Stimulated activated CD4-positive, alpha-beta T cell treated with anti-CD3 and anti-CD28 coated beads, Interleukin-12 subunit alpha, Interleukin-12 subunit beta, amount 100 ng/mL, for 4 hours (primary cell): ENCODE measurements at regions not wholly inside any gene's neighbourhood (a gene's known extent, or its start where the extent isn't known, plus 50 kb on each side); places are given as distances from the start of the nearest gene placed in this dataset.

Source experiments
- DNase-seq: peaks from one replicate; pipeline ENCODE4 v3.0.0-alpha.2; 2020

DNA sequence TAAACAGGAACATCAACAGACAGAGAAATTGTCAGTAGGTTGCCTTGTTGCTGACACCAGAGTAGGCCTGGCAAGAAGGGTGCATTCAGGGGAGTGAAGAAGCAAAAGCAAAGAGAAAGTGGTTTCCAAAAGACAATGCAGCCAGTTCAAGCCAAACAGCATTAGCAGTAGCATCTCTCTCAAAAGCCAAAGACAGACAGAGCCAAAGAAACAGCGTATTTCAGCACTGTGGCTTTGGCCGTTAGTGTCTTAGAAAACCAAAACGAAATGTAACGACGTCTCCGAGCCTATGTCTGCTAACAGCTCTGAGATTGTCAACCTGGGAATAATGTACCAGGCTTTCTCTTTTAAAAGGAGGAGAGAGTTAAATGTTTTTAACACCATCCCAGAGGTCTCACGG lies 178.6 kb downstream of the NRP2 start:
- no peak for DNase-seq

GRCh38 chr2:205860181-205860580 lies 177.9 kb downstream of the NRP2 start:
- no peak for DNase-seq

DNA sequence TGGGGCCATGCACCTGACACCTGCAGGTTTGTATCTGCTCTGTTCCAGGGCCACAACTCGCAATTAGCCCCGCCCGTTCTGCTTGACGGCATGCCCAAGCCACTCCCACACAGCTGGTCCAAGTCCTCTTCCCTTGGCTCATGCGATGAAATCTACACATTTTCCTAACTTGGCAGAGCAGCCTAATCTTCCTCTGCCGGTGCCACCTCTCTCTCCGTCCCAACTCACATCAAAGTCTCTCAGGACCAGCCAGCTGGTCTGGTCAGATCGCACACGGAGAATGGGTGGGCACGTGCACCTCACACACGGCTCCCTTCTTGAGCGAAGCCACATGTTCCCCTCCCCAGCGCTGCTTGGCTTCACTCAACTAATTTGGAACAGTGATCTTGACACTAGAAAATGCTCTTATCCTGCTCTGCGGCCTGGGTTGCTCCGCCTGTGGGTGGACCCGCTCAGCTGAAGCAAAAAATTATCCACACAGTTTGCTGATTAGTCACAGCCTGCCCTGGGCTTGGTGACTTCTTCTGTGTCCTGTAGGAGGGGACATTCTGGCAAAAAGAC lies 176.7 kb downstream of the NRP2 start:
- no peak for DNase-seq

DNA sequence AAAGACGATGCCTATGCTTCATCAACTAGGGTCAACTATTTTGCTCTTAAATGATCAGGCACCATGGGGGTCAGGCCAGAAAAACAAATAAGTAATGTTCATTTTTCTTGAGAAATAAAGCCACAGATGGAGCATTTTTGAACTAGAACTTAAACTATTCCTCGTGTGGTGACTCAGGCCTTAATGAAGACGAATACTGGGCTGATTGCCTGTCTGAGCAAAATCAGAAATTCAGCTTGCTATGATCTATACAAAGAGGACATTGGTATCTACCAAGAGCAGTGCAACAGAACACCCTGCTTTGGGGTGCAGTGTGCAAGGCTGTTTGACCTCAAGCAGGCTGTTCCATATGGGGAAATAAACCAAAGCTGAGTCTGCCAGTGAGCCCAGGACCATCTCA lies 176.0 kb downstream of the NRP2 start:
- no peak for DNase-seq

GRCh38 chr2:205857520-205858237 lies 175.4 kb downstream of the NRP2 start:
- no peak for DNase-seq

DNA sequence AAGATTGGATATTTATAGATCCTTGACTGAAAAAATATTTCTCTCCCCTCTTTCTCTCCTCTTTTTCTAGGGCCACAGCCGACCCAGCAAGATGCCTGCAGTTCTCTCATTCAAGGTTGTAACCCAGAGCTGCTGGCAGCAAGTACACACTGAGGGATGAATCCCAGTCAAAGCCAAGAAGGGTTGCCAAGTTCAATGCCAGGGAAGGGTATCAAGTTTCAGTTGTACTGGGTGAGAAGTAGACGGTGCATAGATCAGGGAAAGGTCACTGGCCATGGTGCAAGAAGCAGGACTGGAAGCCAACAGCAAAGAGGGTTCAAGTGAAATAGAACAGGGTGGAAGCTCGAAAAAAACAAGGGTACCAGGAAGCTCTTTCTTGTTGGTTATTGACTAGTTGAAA lies 170.2 kb downstream of the NRP2 start:
- no peak for DNase-seq

DNA sequence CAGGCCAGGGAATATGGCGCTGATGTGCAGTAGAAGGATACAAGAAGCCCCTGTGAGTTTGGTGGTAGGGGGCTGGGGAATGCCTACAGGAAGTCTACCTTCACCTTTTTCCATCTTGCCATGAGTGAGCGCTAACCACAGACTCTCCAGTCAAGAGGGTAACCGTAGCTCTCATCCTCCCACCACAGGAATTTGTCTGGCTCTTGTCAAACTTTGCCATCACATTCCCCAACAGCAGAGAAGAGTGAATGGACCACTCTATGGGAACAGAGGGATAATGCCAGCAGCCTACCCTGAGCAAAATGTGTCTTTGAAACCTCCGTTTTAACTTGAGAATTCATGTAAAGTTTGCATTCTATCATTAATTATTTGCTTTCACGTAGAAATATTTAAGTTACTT lies 168.3 kb downstream of the NRP2 start:
- no peak for DNase-seq

DNA sequence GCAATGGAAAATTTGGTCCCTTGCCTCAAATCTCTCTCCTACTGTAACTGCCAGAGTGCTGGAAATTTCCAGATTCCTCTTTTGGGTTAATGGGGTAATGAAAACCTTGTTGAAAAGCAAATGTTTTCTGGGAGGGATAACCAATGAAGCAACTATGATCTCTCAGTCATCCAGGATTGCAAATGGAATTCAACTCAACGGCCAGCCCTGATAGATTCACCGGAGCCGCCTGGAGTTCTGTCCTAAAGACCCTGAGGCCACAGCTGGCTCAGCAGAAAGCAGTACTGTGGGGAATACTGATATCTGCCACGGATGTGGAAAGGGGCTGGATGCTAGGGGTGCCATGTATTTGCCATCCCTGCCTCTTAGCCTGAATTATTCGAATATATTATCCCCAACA lies 167.8 kb downstream of the NRP2 start:
- DNase-seq: no peak

DNA sequence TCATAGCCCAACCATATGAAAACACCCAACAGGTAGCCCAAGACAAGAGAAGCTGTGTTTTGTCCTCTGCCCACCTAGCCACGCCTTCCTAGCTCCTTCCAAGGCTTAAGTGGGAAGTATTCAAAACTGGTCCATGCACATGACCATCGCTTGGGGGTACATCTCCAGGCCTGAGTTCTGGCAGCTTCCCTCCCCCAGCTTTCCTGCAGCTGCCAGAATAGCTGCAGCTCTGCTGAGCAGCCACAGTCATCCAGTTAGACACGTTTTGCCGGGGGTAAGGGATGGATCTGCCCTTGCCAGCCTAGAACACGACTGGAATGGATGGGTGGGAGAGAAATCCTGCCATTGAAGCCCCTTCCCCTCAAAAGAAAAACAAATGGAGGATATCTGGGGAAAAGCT lies 166.8 kb downstream of the NRP2 start:
- no peak for DNase-seq

DNA sequence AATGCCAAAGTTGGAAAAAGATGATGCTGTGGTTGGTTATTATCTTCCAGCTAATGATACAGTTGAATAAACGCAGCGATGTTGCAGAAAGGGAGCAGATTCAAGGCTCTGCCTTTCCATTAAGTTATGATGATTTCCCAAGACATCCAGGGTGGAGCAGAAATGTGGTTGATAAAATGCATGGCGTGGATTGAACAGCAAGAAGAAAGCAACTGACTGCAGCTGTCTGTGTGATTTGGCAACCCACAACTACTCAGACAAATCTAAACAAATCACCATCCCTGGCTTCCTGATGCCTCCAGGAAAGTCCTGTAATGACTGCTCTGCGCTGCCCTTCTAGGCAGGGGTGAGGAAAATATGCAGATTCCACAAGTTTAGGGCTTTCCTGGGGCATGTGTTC lies 166.3 kb downstream of the NRP2 start:
- no peak for DNase-seq
